ENCODE measurements at regions not wholly inside any gene's neighbourhood (a gene's known extent, or its start where the extent isn't known, plus 50 kb on each side); places are given as distances from the start of the nearest gene placed in this dataset.

DNA sequence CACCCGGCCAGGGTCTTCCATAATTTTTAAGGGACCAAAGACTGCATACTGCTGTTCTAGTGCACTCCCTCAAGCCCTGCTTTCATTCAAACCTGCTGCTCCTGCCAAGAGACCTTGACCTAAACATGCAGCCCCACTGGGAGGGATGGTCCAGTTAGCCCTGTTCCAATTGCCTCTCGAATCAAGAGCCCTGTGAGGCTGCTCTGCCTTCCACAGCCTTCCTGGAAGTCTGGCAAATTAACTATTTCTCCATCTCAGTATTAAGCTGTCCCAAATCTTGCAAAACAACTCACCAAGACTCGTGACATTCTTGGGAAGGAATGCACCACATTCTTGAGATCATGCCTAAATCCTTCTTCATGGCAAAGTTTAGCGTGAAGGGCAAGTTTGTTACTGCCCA, 231.3 kb downstream of the C1orf94 start:
- TF ChIP-seq JUNB (IDR thresholded peaks at IDR 0.05; ENCODE audit: unreplicated experiment) (no peak), STAT1 (IDR thresholded peaks at IDR 0.05; ENCODE audit: unreplicated experiment) (no peak), EZH2 (IDR thresholded peaks at IDR 0.05; ENCODE audit: low read depth, unreplicated experiment) (no peak), CREB1 (CRISPR knock-in tag; IDR thresholded peaks at IDR 0.05; ENCODE audit: low read depth) (no peak), ZNF462 (CRISPR knock-in tag; IDR thresholded peaks at IDR 0.05) (no peak), CTCF (conservative IDR thresholded peaks at IDR 0.05; ENCODE audit: low read depth in 2 of 2) (no peak), ZNF331 (CRISPR knock-in tag; IDR thresholded peaks at IDR 0.05; ENCODE audit: low read depth) (no peak)
- TF ChIP-seq, protein P1, sequence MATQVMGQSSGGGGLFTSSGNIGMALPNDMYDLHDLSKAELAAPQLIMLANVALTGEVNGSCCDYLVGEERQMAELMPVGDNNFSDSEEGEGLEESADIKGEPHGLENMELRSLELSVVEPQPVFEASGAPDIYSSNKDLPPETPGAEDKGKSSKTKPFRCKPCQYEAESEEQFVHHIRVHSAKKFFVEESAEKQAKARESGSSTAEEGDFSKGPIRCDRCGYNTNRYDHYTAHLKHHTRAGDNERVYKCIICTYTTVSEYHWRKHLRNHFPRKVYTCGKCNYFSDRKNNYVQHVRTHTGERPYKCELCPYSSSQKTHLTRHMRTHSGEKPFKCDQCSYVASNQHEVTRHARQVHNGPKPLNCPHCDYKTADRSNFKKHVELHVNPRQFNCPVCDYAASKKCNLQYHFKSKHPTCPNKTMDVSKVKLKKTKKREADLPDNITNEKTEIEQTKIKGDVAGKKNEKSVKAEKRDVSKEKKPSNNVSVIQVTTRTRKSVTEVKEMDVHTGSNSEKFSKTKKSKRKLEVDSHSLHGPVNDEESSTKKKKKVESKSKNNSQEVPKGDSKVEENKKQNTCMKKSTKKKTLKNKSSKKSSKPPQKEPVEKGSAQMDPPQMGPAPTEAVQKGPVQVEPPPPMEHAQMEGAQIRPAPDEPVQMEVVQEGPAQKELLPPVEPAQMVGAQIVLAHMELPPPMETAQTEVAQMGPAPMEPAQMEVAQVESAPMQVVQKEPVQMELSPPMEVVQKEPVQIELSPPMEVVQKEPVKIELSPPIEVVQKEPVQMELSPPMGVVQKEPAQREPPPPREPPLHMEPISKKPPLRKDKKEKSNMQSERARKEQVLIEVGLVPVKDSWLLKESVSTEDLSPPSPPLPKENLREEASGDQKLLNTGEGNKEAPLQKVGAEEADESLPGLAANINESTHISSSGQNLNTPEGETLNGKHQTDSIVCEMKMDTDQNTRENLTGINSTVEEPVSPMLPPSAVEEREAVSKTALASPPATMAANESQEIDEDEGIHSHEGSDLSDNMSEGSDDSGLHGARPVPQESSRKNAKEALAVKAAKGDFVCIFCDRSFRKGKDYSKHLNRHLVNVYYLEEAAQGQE (IDR thresholded peaks at IDR 0.05; ENCODE audit: unreplicated experiment): no peak
- TF ChIP-seq, protein P2, sequence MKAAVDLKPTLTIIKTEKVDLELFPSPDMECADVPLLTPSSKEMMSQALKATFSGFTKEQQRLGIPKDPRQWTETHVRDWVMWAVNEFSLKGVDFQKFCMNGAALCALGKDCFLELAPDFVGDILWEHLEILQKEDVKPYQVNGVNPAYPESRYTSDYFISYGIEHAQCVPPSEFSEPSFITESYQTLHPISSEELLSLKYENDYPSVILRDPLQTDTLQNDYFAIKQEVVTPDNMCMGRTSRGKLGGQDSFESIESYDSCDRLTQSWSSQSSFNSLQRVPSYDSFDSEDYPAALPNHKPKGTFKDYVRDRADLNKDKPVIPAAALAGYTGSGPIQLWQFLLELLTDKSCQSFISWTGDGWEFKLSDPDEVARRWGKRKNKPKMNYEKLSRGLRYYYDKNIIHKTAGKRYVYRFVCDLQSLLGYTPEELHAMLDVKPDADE (IDR thresholded peaks at IDR 0.05): no peak
- H3K4me3 Mint-ChIP-seq: no peak overlapping the region
- Histone ChIP-seq H3K36me3 (ENCODE audit: insufficient read depth) (no peaks in the 10 kb centered on the region), H2AFZ (no peak overlapping the region), H3K4me3 (no peak overlapping the region), H3K27me3 (ENCODE audit: insufficient read depth) (no peaks in the 10 kb centered on the region), H3K79me2 (replicated peaks; ENCODE audit: insufficient read depth) (no peaks in the 10 kb centered on the region), H3K4me2 (no peak overlapping the region), H4K20me1 (replicated peaks; ENCODE audit: insufficient read depth) (no peaks in the 10 kb centered on the region), H3F3A (replicated peaks; ENCODE audit: low read depth) (no peaks in the 10 kb centered on the region), H3K9me2 (ENCODE audit: insufficient read depth) (0 out of 2 replicates have a peak, but pooled peaks cover 3% of the 10 kb centered on the region), H3K27ac (ENCODE audit: low read depth) (no peak overlapping the region), H3K4me1 (ENCODE audit: insufficient read depth) (no peaks in the 10 kb centered on the region)
- no peaks in the 10 kb centered on the region for H3K36me3 Mint-ChIP-seq (ENCODE audit: low read depth)
- no peak overlapping the region for H3K27ac Mint-ChIP-seq
- H3K27me3 Mint-ChIP-seq (ENCODE audit: insufficient read depth, low read depth, poor library complexity): peaks cover 3% of the 10 kb centered on the region
- ATAC-seq (no peak), DNase-seq (ENCODE audit: low spot score) (no peak)
- peaks cover 6% of the 10 kb centered on the region; the same call in 1 of the 3 replicates for H3K9me3 Mint-ChIP-seq
- peaks cover 10% of the 10 kb centered on the region; the same call in 2 of the 3 replicates for H3K4me1 Mint-ChIP-seq

All from GM23338 (cell line).